ENCODE measurements at regions not wholly inside any gene's neighbourhood (a gene's known extent, or its start where the extent isn't known, plus 50 kb on each side); places are given as distances from the start of the nearest gene placed in this dataset.

- no peak for DNase-seq (ENCODE audit: low read depth)
- no peak overlapping the region for H3K4me3 ChIP-seq (ENCODE audit: low read length)
- no peak for TF ChIP-seq CTCF (conservative IDR thresholded peaks at IDR 0.05; ENCODE audit: low read length)
Observed at GRCh38 chr4:25536564-25537320, 118.9 kb upstream of the SLC34A2 start.

GRCh38 chr4:25538430-25538829 lies 117.2 kb upstream of the SLC34A2 start:
- no peak for TF ChIP-seq CTCF (conservative IDR thresholded peaks at IDR 0.05; ENCODE audit: low read length)
- H3K4me3 ChIP-seq (ENCODE audit: low read length): no peak overlapping the region
- DNase-seq (ENCODE audit: low read depth): no peak

DNA sequence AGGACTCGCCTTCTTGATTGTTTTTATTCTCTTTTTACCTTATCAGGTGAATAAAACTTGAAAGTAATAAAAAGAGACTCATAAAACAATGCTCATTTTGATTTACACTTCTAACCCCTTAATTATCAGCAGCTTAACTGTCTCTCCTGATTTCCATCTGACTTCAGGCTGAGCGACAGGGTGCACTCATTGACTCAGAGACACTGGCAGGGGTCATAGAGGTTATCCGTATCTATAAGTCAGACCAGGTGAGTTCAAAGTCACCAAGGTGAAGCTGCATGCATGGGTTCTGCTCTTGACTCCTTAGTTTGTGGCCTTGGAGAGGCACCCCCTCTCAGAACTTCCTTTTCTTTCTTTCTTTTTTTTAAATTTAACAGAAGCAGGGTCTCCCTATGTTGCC lies 116.4 kb upstream of the SLC34A2 start:
- no peak for TF ChIP-seq CTCF (conservative IDR thresholded peaks at IDR 0.05; ENCODE audit: low read length)
- no peak for DNase-seq (ENCODE audit: low read depth)
- no peak overlapping the region for H3K4me3 ChIP-seq (ENCODE audit: low read length)

- DNase-seq (ENCODE audit: low read depth): no peak
- H3K4me3 ChIP-seq (ENCODE audit: low read length): no peak overlapping the region
- TF ChIP-seq CTCF (conservative IDR thresholded peaks at IDR 0.05; ENCODE audit: low read length): no peak
Observed at GRCh38 chr4:25540734-25541133, 114.9 kb upstream of the SLC34A2 start.

DNA sequence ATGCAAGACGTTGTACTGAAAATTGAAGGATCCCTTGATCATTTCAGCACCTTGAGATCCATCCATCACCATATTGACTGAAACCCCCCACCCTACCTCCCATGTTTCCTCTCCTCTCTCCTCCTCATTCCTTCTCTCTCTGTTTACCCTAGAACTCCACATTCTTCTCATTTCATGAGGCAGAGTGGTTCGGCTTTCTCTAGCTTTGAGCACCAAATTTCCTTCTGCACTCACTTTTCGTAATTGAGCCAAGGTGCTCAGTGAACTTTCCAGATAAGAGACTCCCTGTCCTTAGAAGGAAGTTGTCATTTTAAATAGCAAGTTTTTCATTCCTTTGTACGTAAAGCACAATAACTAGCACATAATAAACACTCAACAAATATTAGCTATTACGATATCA lies 108.3 kb upstream of the SLC34A2 start:
- DNase-seq (ENCODE audit: low read depth): no peak
- H3K4me3 ChIP-seq (ENCODE audit: low read length): no peak overlapping the region
- TF ChIP-seq CTCF (conservative IDR thresholded peaks at IDR 0.05; ENCODE audit: low read length): no peak

DNA sequence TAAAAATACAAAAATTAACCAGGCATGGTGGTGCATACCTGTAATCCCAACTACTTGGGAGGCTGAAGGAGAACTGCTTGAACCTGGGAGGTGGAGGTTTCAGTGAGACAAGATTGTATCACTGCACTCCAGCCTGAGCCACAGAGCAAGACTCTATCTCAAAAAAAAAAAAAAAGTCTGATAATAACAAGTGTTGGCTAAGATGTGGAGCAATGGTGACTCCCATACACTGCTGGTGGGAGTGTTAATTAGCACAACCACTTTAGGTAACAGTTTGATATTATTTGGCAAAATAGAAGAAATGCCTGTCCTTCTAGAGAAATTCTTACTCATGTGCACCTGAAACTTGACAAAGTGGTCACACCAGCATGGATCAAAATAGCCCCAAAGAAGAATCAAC lies 106.2 kb upstream of the SLC34A2 start:
- no peak for TF ChIP-seq CTCF (conservative IDR thresholded peaks at IDR 0.05; ENCODE audit: low read length)
- DNase-seq (ENCODE audit: low read depth): no peak
- no peak overlapping the region for H3K4me3 ChIP-seq (ENCODE audit: low read length)

GRCh38 chr4:25550376-25551030 lies 105.1 kb upstream of the SLC34A2 start:
- no peak overlapping the region for H3K4me3 ChIP-seq (ENCODE audit: low read length)
- no peak for DNase-seq (ENCODE audit: low read depth)
- TF ChIP-seq CTCF (conservative IDR thresholded peaks at IDR 0.05; ENCODE audit: low read length): no peak

Measured in AG10803 (cell line).